Inflammatory macrophage treated with lipopolysaccharide for 4 hours (primary cell): ENCODE measurements at regions not wholly inside any gene's neighbourhood (a gene's known extent, or its start where the extent isn't known, plus 50 kb on each side); places are given as distances from the start of the nearest gene placed in this dataset.
"Not testable (repeated sequence)": the region's sequence is repeated elsewhere in the genome, so short reads cannot be mapped to it uniquely, and the experiment has no call there.

Experiments
- DNase-seq: peaks from one replicate; pipeline ENCODE4 v3.0.0-alpha.2; 2020

DNA sequence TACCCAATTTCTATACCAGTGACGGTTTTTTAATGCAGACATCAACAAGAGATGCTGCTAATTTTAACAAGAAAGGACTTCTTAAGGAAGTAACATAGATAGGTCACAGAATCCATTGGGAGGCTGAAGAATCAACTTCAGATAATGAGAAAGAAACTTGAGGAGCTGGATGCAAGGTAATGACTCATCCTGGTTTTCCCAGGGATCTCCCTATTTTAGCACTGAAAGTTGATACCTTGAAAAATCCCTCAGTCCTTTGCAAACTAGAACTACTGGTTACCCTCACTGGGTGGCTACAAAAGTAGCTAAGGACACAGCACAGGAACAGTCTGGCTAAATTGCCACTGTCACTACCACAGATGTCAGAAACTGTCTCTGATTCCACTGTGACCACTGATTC, 561.9 kb downstream of the FLRT2 start:
- DNase-seq, result no peak

GRCh38 chr14:86088156-86088555, 558.2 kb downstream of the FLRT2 start:
- DNase-seq, result no peak

- DNase-seq, result no peak
These were observed 557.4 kb downstream of the FLRT2 start for GRCh38 chr14:86087377-86087776.

GRCh38 chr14:86086962-86087361, 557.0 kb downstream of the FLRT2 start:
- no peak for DNase-seq

- no peak for DNase-seq
These were observed 554.2 kb downstream of the FLRT2 start for GRCh38 chr14:86084097-86084496.

DNA sequence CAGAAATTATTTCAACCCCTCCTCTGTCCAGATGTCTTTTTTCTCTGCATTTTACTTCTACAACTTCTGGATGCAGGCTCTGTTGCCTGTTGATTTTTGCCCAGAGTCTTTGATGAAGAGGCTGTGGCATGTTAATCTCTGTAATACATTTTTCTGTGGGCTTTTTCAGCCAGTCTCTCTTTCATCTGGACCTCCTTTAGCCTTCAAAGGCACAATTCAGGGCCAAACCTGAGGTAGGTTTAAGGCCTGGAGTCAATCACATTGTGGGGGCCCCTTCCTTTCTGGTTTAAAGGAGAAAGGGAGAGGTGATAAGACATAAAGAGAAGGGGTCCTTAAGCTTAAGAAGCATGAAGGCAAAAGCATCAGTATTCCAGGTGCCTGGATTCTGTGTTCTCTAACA, 553.7 kb downstream of the FLRT2 start:
- no peak for DNase-seq

- DNase-seq, result no peak
These were observed 542.4 kb downstream of the FLRT2 start for GRCh38 chr14:86072116-86072894.

GRCh38 chr14:86066651-86067050, 536.7 kb downstream of the FLRT2 start:
- DNase-seq, result no peak

- no peak for DNase-seq
These were observed 535.5 kb downstream of the FLRT2 start for GRCh38 chr14:86065407-86065806.

DNA sequence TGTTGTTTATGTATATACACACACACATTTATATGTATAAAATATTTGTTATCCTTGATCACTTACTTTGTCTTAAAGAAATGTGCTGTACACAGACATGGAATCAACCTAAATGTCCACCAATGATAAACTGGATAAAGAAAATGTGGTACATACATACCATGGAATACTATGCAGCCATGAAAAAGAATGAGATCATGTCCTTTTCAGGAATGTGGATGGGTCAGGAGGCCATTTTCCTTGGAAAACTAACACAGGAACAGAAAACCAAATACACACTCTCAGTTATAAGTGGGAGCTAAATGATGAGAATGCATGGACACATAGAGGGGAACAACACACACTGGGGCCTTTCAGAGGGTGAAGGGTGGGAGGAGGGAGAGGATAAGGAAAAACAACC, 534.7 kb downstream of the FLRT2 start:
- DNase-seq, result not testable (repeated sequence)

DNA sequence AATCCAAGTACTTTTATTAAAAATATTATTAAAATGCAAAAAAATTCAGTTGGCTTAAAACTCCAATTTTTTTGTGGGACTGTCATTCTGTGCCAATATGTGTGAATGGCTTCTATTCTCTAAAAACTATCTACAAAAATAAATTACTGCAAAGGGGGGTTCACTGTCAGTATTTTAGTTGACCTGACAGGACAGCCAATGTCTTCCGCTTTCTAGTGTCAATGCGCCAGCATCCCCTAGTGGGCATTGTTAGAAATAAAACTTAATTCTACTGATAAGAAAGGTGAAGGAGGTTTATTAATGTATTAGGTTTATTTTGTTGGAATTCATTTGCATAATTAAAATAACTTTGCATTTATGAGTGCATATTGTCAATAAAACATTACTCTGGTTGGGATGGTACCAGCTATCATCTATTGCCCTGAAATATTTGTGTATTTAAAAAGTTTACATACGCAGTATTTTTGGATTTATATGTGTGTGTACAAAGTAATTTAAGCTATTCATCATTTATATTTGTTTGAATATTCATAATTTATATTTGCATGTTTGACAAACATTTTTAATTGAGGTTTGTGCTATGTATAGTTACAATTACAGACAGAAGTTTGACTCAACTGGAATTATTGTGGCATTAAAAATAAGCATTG, 527.2 kb downstream of the FLRT2 start:
- DNase-seq, result peak; percentile 33

DNA sequence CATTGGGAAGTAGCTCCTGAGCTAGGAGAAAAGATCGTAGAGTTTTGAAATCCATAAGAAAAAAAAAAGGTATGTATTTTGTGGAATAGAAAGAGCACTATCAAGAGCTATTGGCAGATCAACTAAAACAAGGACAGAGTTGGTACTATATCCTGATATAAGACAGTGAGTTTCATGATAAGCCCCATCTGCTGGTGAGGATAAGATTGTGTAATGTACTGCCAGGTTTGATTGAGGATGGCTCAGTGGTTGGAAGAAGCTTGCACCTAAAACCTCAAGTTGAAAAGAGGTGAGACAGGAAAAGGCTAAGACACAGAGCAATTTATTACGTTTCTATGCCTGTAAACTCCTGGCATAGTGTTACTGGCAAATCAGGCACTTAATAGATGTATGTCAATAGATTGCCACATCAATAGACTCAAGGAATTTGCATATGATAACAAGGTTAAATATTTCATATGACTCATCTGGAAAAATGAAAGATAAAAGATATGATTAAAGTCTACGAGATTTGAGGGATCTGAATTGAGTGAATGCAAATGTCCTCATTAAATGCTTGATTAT, 525.6 kb downstream of the FLRT2 start:
- no peak for DNase-seq

DNA sequence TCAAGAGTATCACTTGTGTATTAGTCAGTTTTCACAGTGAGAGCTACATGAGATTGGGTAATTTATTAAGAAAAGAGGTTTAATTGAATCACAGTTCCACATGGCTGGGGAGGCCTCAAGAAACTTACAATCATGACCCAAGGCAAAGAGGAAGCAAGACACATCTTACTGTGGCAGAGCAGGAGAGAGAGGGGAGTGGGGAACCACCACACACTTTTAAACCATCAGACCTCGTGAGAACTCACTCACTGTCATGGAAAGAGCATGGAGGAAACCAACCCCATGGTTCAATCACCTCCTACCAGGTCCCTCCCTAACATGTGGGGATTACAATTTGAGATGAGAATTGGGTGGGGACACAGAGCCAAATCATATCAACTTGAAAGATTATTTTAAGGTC, 522.9 kb downstream of the FLRT2 start:
- DNase-seq, result no peak

- no peak for DNase-seq
These were observed 520.8 kb downstream of the FLRT2 start for GRCh38 chr14:86050757-86051156.

DNA sequence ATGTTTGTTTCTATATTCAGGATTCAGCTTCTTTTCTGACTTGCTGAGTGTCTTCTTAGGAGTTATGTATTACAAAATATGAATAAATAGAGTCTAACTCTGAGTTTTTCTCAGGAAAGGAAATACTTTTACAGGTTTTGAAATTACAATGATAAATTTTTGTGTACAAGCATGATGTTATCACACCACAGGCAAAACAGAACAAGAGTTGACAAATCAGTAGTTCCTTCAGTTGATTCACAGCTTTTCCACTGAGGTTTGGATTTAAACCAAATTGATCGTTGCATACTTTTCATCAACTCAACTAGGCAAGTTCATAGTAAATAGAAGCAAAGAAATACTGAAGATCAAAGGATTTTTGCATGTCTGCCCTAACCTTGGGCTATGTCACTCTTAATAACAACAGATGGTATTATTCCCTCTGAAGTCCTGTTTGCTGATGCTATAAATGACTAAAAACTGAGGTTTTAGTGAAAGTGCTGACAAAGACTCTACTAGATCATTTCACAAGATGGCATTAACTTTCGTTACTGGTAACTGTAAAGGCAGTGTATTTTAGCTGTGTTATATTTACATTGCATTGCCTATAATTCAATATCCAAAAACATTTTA, 520.2 kb downstream of the FLRT2 start:
- DNase-seq, result no peak

GRCh38 chr14:86039176-86039575, 509.2 kb downstream of the FLRT2 start:
- no peak for DNase-seq

DNA sequence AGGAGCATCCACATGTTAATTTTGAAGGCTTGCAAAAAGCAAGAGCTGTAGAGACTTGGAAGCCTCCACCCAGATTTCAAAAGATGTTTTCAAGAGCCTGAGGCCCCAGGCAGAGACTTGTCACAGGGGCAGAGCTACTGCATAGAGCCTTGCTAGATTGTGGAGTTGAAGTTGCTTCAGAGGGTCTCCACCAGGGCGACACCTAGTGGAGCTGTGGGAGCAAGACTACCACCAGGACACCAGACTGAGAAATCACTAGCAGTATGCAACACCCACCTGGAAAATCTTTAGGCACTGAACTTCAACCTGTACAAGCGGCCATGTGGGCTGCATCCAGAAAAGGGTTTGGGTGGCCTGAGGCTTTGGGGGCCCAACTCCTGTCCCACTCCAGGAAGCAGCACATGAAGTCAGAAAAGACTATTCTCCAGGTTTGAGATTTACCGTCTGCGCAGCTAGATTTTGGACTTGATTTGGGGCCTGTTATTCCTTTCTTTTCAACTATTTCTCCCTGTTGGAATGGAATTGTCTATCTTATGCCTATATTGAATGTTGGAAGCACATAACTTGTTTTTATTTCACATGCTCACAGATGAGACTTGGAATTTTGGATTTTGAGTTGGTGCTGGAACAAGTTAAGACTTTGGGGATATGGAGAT, 508.6 kb downstream of the FLRT2 start:
- peak; percentile 39 for DNase-seq

GRCh38 chr14:86035882-86036281, 505.9 kb downstream of the FLRT2 start:
- no peak for DNase-seq

DNA sequence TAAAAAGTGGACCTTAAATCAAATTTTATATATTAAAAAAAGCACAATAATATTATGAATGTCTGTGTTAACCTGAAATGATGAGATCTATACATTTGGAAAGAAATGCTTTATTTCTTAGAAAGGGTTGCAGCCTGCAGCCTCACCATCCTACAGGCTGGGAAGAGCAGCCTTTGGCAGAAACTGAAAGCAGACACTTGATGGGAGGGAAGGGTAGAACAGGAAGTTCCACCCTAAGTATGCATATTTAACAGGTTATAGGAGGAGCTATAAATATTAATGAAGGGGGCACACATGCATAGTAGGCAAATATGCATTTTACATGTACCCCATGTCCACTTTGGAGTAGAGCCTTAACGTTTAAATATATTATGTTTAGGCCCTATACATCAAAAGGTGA, 498.0 kb downstream of the FLRT2 start:
- DNase-seq, result peak; percentile 6

DNA sequence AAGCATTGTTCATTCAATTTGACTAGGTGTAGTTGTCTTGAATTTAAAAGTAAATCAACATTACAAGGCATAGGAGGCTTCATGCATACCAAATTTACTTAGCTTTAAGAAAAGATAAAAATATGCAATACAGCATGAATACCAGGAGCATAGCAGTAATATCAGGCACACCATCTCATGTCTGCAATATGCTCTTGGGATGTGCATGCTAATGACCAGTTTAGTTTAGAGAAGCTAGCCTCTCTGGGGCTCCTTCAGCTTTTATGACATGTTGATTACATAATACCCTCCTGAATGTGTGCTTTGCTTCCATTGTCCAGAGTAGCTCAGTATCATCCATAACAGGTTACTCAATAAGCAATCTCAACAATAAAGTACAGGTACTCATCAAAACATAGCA, 497.2 kb downstream of the FLRT2 start:
- no peak for DNase-seq

DNA sequence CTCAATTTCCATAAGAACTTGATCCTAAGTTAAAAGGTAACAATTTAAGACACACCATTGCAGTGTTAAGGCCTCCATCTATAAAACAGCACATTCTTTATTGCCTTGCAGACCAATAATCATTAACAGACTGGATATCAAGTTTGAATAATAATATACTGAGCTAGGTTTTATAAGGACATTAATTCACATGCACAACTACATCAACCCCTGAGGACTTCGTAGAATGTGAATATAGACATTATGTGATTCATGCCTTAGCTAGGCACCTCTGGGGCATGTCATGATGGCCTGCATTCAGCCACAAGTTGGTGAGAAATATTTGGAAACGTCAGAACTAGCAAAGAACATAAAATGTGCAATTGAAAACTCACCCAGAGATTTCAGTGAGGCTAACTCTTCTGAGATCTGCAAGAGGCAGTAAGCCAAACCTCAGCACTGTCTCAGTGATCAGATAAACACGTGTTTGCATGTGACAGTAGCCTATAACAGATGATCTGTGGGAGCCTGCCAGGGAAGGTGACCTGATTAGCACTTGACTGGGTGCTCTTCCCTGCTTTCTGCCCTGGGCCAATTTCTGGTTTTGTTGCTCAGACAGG, 492.2 kb downstream of the FLRT2 start:
- DNase-seq, result no peak

DNA sequence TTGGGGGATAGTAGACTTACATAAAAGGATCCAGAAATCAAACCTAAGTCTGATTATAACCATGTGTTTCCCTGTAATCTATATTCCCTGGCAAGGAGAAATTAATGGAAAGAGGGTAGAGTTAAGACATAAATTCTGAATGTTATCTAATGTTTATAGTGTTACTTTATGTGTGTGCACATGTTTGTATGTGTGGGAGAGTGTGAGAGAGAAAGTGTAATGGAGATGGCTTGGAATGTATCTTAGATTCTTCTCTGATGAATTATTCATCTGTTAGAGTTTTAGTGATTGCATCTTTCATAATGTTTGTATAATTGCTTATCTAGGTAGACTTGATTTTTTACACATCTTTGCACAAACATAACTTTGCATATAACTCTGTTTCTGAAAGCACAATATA, 490.9 kb downstream of the FLRT2 start:
- DNase-seq, result no peak

- no peak for DNase-seq
These were observed 486.0 kb downstream of the FLRT2 start for GRCh38 chr14:86015941-86016340.
